HG03060 (cell line): ENCODE measurements at regions not wholly inside any gene's neighbourhood (a gene's known extent, or its start where the extent isn't known, plus 50 kb on each side); places are given as distances from the start of the nearest gene placed in this dataset.

Source experiments
- ATAC-seq: cut with Tn5 transposase; IDR thresholded peaks from one replicate; pipeline ENCODE4 v1.9.1; 2021; ENCODE audit warnings: low read depth, moderate number of reproducible peaks; ENCODE audit not compliant: unreplicated experiment

DNA sequence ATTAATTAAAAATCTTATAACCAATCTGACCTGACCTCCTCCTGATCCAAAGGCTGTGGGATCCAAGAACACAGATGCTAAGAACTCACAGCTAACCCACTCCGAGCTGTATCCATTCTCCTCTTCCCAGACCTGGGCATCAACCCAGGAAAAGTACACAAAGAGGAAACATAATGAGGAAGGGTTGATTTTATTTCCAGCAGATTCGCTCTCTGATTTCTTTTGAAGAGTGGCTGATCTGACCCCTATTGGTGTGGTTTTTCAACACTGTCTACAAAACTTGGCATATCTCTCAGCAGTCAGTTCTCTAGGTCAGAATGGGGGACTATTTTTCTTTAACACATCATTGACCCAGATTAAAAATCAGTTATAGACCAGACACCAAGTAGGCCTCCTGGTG is 201.9 kb upstream of the UBASH3B start:
- no peak for ATAC-seq

- no peak for ATAC-seq
These were observed 203.6 kb upstream of the UBASH3B start for GRCh38 chr11:122451911-122452310.

DNA sequence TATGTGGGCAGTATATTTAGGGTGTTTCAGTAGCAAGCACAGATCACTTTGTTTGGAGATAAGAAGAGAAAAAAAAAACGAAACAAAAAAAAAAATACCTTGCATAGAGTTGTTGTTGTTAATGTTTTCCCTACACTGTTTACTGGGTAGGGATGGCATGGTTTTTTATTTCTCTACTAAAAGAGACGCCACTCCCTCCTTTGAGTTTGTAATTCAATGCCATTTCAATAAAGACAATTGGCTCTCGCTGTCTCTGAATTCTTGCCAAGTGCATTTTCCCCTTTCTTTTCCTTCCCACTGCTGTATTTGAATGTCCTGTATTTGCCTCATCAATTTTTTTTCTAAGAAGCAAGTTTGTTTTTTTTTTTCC is 213.9 kb upstream of the UBASH3B start:
- no peak for ATAC-seq

DNA sequence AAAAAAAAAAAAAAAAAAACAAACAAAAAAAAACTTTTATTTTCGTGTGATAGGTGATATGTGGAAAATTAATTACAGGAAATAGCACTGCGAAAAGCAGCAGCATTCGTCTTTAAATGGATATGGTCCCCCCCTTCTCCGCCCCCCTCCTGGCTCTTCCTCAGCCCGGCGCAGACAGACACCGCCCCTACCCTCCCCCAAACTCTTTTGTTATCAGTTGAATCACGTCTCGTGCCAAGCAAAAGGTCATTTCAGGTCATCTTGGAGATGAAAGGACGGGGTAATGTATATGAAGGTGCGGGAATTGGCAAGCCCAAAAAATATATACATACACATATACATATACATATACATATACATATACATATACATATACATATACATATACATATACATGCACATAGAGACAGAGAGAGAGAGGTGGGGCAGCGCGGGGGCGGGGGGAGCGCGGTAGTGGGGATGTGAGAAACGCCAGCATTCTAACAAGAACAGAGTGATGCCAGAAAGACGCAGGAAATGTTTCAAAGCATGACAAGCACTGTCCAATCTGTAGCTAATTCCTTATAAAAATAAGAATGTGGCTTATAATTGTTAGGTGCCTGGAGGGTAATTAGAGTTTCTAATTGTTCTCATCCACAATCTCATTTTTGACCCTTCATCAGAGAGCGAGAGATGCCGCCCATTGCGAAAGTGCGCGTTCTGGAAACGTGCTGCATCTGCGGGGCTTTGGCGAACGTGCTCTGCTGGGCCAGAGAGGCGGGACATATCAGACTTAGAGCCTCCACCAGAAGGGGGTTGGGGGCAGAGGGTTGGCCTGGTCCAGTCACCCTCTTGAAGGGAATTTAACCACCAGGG is 214.5 kb upstream of the UBASH3B start:
- ATAC-seq, result no peak

DNA sequence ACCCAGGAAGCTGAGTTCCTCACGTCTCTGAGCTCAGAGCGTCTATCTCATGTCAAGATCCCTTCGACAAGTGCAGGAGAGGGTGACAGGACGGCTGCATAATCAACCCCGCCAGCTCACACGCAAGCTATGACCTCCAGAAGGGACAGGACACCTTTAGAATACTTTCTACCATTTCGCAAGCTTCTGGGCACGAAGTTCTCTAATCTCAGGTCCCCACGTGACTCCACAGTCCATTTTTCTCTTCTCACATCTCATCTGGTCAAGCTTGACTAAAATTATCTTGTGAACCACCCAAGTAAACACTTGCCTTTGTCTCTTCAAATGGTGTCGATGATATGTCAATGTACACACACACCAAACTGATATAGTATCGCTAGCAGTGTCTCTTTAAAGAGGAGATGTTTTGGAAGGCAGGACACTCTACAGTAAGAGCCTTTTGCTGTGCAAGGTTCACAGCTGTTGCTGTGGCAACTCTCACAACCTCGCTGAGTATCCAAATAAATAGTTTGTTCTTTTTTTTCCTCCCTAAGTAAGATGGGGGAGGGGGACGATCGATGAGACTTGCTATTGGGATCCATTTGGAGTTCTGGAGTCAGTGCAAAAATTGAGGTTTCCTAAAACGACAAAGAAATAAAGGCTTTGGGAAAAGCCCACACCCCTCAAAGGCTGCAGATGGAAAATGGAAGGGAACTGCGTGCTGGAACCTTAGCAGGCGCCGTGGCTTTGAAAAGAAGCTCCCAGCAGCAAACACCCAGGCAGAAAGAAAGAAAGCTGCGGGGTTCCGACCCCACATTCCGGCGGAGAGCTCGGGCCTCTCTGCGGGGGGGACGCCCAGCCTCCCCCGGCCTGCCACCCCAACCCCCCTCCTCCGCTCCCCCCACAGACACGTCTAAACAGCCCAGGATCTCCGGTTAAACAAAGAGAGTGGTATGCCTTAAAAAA is 215.4 kb upstream of the UBASH3B start:
- no peak for ATAC-seq

- no peak for ATAC-seq
These were observed 219.3 kb upstream of the UBASH3B start for GRCh38 chr11:122436188-122436555.

GRCh38 chr11:122435540-122436187 is 219.9 kb upstream of the UBASH3B start:
- no peak for ATAC-seq

DNA sequence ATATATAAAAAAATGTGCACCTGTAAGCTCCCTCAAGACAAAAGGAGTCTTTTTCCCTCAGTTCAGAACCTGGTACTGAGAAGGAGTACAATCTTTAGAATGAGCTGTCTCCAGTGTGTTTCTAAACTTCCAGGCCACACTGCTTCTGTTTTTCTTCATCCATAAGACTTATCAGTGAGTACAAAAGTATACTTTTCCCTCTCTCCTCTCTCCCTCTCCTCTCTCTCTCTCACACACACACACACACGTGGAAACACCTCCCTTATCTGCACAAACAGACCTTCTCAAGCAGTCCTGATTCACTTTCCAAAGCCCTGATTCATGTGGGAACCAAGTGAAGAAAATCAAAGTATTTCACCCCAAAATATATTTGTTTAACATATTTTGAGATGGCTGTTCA is 220.7 kb upstream of the UBASH3B start:
- no peak for ATAC-seq

GRCh38 chr11:122430490-122430889 is 225.0 kb upstream of the UBASH3B start:
- ATAC-seq, result no peak

- ATAC-seq, result no peak
These were observed 229.4 kb upstream of the UBASH3B start for GRCh38 chr11:122426073-122426472.

- ATAC-seq, result no peak
These were observed 230.9 kb upstream of the UBASH3B start for GRCh38 chr11:122424636-122425035.

DNA sequence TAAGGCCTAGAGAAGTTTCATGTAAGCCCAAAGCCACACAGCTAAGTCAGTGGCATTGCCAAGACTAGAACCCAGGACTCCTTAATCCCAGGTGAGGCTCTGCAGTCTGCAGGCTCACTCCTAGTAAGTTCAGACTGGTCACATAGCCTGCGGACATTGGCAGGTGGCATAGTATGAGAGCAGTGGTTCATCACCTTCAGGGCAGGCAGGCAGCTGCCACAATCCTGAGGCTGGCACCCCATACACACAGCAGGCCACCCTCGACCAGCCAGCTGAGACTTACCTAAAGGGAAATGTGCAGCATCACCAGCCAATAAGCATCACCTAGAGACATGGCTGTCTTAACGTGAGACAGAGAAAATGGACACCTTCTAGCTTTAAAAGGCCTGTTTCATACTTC is 231.6 kb upstream of the UBASH3B start:
- ATAC-seq, result no peak

GRCh38 chr11:122423273-122423672 is 232.2 kb upstream of the UBASH3B start:
- no peak for ATAC-seq

GRCh38 chr11:122422682-122423081 is 232.8 kb upstream of the UBASH3B start:
- no peak for ATAC-seq

DNA sequence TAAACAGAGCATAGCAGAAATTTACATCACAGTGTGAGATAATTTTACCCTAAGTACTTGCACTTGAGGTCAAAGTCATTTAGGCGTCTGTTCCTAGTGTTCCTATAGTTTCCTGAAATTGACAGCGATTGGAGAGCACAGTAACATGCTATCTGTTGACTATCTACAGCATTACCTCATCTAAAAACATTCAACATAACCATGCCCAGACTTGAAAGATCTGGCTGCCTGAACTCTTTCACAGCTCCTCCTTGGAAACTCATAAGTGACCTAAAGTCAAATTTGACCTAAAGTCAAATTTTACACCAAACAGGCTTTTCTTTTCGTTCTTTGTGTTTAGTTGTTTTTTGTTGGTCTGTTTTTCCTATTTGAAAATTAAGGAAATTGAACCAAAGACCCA is 233.8 kb upstream of the UBASH3B start:
- ATAC-seq, result no peak

GRCh38 chr11:122418032-122418431 is 237.5 kb upstream of the UBASH3B start:
- no peak for ATAC-seq

DNA sequence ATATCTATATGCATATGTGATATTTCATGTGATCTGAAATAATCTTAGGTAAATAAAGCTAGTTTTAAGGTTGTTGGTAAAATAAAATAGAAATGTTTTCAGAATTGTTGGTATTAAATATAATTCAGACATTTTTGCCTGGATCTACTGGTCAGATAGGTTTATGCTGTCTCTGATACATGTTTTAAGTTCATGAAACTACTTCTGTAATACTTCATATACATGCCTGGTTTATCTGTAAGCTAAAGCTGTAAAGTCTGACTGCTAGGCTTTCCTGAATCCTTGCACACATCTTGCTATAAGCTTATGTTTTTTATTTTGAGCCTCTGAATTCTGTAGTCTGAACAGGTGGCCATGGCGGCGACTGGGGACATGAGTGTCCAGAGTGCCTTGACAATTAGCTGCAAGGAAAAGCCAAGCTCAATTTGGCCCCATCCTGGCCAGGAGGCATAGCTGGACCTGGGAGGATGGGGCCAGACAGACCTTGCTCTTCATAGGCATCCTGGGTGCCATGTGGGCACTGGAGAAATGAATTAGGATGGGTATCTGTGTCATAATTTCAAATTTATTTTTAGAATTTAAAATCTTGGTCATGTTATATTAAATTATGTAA is 241.0 kb upstream of the UBASH3B start:
- no peak for ATAC-seq

- no peak for ATAC-seq
These were observed 241.8 kb upstream of the UBASH3B start for GRCh38 chr11:122413677-122414076.

DNA sequence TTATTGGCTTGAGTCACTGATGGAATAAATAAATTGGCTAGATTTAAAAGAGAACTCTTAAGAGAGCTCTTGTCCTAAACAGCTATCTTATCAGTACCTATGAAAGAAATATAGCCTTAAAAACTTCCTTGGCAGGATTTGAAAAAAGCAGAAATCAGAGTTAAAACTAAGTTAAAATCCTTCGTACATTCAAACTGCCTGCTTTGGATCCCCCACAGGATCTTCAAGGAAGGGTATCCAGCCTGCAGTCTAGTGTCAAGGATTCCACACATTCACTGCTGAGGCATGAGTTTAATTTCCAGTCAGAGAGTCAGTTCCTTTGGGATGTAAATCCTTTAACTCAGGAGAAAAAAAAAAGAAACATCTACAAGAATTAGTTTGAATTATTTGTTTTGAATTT is 242.9 kb upstream of the UBASH3B start:
- ATAC-seq, result no peak

- no peak for ATAC-seq
These were observed 249.1 kb upstream of the UBASH3B start for GRCh38 chr11:122406466-122406865.
